H9 (cell line): ENCODE measurements at regions not wholly inside any gene's neighbourhood (a gene's known extent, or its start where the extent isn't known, plus 50 kb on each side); places are given as distances from the start of the nearest gene placed in this dataset.

Source experiments
- DNase-seq: peaks from one replicate; pipeline ENCODE4 v3.0.0-alpha.2; 2017
- H2AFZ ChIP-seq: one replicate; pipeline ENCODE4 v1.6.1; 2013; ENCODE audit warnings: mild to moderate bottlenecking, low read length, control low read depth, moderate library complexity
- H2AK5ac ChIP-seq: 2 replicates; pipeline ENCODE4 v1.6.1; 2013; ENCODE audit warnings: low read length, control low read depth, mixed read lengths; ENCODE audit not compliant: insufficient read length
- H2BK120ac ChIP-seq: one replicate; pipeline ENCODE4 v1.6.1; 2013; ENCODE audit warnings: low read depth, mild to moderate bottlenecking, low read length, control low read depth, inconsistent platforms; ENCODE audit not compliant: poor library complexity, severe bottlenecking
- H2BK12ac ChIP-seq: 2 replicates; pipeline ENCODE4 v1.6.1; 2013; ENCODE audit warnings: low read length, control low read depth, mixed read lengths, low read depth; ENCODE audit not compliant: insufficient read length
- H2BK15ac ChIP-seq: 2 replicates; pipeline ENCODE4 v1.6.1; 2013; ENCODE audit warnings: low read depth, low read length, control low read depth
- H2BK20ac ChIP-seq: one replicate; pipeline ENCODE4 v1.6.1; 2013; ENCODE audit warnings: low read depth, mild to moderate bottlenecking, low read length, control low read depth, inconsistent platforms; ENCODE audit not compliant: poor library complexity, severe bottlenecking
- H2BK5ac ChIP-seq: 2 replicates; pipeline ENCODE4 v1.6.1; 2013; ENCODE audit warnings: low read length, control low read depth, mixed read lengths; ENCODE audit not compliant: insufficient read length
- H3K14ac ChIP-seq: 2 replicates; pipeline ENCODE4 v1.6.1; 2013; ENCODE audit warnings: low read length, control low read depth; ENCODE audit not compliant: insufficient read depth
- H3K18ac ChIP-seq: 2 replicates; pipeline ENCODE4 v1.6.1; 2013; ENCODE audit warnings: low read depth, mild to moderate bottlenecking, mixed read lengths, low read length, control low read depth; ENCODE audit not compliant: insufficient read length
- H3K23ac ChIP-seq: 2 replicates; pipeline ENCODE4 v1.6.1; 2013; ENCODE audit warnings: low read length, control low read depth, mixed read lengths, low read depth; ENCODE audit not compliant: insufficient read length
- H3K23me2 ChIP-seq: 2 replicates; pipeline ENCODE4 v1.6.1; 2013; ENCODE audit warnings: low read depth, mild to moderate bottlenecking, mixed read lengths, low read length, control low read depth; ENCODE audit not compliant: insufficient read length, poor library complexity, severe bottlenecking
- H3K27ac ChIP-seq: 2 replicates; pipeline ENCODE4 v1.5.1; 2013; ENCODE audit warnings: low read length, control low read depth, mixed read lengths, low read depth; ENCODE audit not compliant: insufficient read length
- H3K27me3 ChIP-seq: 2 replicates; pipeline ENCODE4 v1.6.1; 2013; ENCODE audit warnings: low read length, control low read depth, inconsistent platforms; ENCODE audit not compliant: insufficient read depth
- H3K4ac ChIP-seq: 2 replicates; pipeline ENCODE4 v1.6.1; 2013; ENCODE audit warnings: low read depth, mild to moderate bottlenecking, control low read depth, inconsistent platforms, low read length, moderate library complexity
- H3K4me1 ChIP-seq: 2 replicates; pipeline ENCODE4 v1.6.1; 2013; ENCODE audit warnings: low read length, control low read depth, inconsistent platforms; ENCODE audit not compliant: insufficient read depth
- H3K4me2 ChIP-seq: 2 replicates; pipeline ENCODE4 v1.6.1; 2013; ENCODE audit warnings: low read length, control low read depth, mixed read lengths; ENCODE audit not compliant: insufficient read length, insufficient read depth
- H3K56ac ChIP-seq: 2 replicates; pipeline ENCODE4 v1.6.1; 2013; ENCODE audit warnings: low read depth, mild to moderate bottlenecking, mixed read lengths, low read length, control low read depth; ENCODE audit not compliant: insufficient read length
- H3K79me1 ChIP-seq: 2 replicates; pipeline ENCODE4 v1.6.1; 2013; ENCODE audit warnings: low read depth, mild to moderate bottlenecking, moderate library complexity, low read length, control low read depth, inconsistent platforms; ENCODE audit not compliant: insufficient read depth, poor library complexity, severe bottlenecking
- H3K79me2 ChIP-seq: 2 replicates; pipeline ENCODE4 v1.6.1; 2013; ENCODE audit warnings: low read length, control low read depth, inconsistent platforms; ENCODE audit not compliant: insufficient read depth
- H3K9ac ChIP-seq: 2 replicates; pipeline ENCODE4 v1.6.1; 2013; ENCODE audit warnings: low read length, control low read depth, mixed read lengths; ENCODE audit not compliant: insufficient read length; ENCODE audit errors: extremely low read depth
- H3K9me3 ChIP-seq: one replicate; pipeline ENCODE4 v1.6.1; 2013; ENCODE audit warnings: low read depth, low read length, inconsistent platforms; ENCODE audit not compliant: control insufficient read depth
- H3T11ph ChIP-seq: one replicate; pipeline ENCODE4 v1.6.1; 2013; ENCODE audit warnings: mild to moderate bottlenecking, low read length, control low read depth, inconsistent platforms
- H4K20me1 ChIP-seq: one replicate; pipeline ENCODE4 v1.6.1; 2013; ENCODE audit not compliant: control insufficient read depth, insufficient read length, insufficient read depth
- H4K5ac ChIP-seq: 2 replicates; pipeline ENCODE4 v1.6.1; 2013; ENCODE audit warnings: low read depth, mild to moderate bottlenecking, mixed read lengths, low read length, control low read depth; ENCODE audit not compliant: insufficient read length
- H4K8ac ChIP-seq: replicated peaks from 2 replicates; pipeline ENCODE4 v1.6.1; 2013; ENCODE audit warnings: low read length, control low read depth, mixed read lengths, low read depth; ENCODE audit not compliant: insufficient read length
- H4K91ac ChIP-seq: 2 replicates; pipeline ENCODE4 v1.6.1; 2013; ENCODE audit warnings: low read depth, mild to moderate bottlenecking, moderate library complexity, mixed read lengths, low read length, control low read depth; ENCODE audit not compliant: insufficient read length
- H3K27ac Mint-ChIP-seq, 3 experiments: 2 replicates in 2 of 3; 3 replicates in 1 of 3; pipeline ENCODE4 v1.8.0; 2020 to 2021; ENCODE audit warnings: mixed read lengths in 3 of 3, mild to moderate bottlenecking in 1 of 3, moderate library complexity in 1 of 3
- H3K27me3 Mint-ChIP-seq: 2 replicates; pipeline ENCODE4 v1.8.0; 2021; ENCODE audit warnings: low read depth, mild to moderate bottlenecking, moderate library complexity, mixed read lengths
- H3K36me3 Mint-ChIP-seq, 3 experiments: 2 replicates in 2 of 3; 3 replicates in 1 of 3; pipeline ENCODE4 v1.8.0; 2020 to 2021; ENCODE audit warnings: low read depth in 3 of 3, mixed read lengths in 3 of 3; ENCODE audit not compliant: insufficient read depth in 1 of 3
- H3K4me1 Mint-ChIP-seq, 2 experiments: 2 replicates each; pipeline ENCODE4 v1.8.0; 2020; ENCODE audit warnings: mixed read lengths in 2 of 2
- H3K4me3 Mint-ChIP-seq, 2 experiments: 2 replicates in 1 of 2; 3 replicates in 1 of 2; pipeline ENCODE4 v1.8.0; 2020 to 2021; ENCODE audit warnings: mild to moderate bottlenecking in 2 of 2, mixed read lengths in 2 of 2, moderate library complexity in 1 of 2
- H3K9me3 Mint-ChIP-seq, 2 experiments: 2 replicates in 1 of 2; 3 replicates in 1 of 2; pipeline ENCODE4 v1.8.0; 2020; ENCODE audit warnings: mild to moderate bottlenecking in 2 of 2, mixed read lengths in 2 of 2, moderate library complexity in 1 of 2
- CTCF ChIP-seq: fragments of 200-600 bp; sonication (generic); conservative IDR thresholded peaks from 3 replicates; pipeline ENCODE4 v1.8.0; 2021; ENCODE audit warnings: antibody characterized with exemption, mild to moderate bottlenecking
- WGBS: extraction: QIAGEN DNeasy Blood & Tissue Kit; methylation state at CpG from one replicate; pipeline ENCODE4 v1.1.7; 2013; ENCODE audit warnings: missing lambda C conversion rate, low lambda C conversion rate, mixed read lengths; ENCODE audit not compliant: insufficient read length; ENCODE audit errors: extremely low coverage; 5-methylcytosine and 5-hydroxymethylcytosine counted together

- Histone ChIP-seq H3K9ac (no peak overlapping the region), H4K5ac (no peak overlapping the region), H3K27me3 (peaks cover 10% of the 10 kb centered on the region; the same call in 1 of the 2 replicates), H4K91ac (no peak overlapping the region), H2AFZ (no peak overlapping the region), H2BK12ac (no peak overlapping the region), H3K27ac (no peak overlapping the region), H2AK5ac (no peak overlapping the region), H3K18ac (no peak overlapping the region), H2BK5ac (no peak overlapping the region), H3K4me1 (peaks cover 3% of the 10 kb centered on the region; the same call in 1 of the 2 replicates), H3K4ac (no peak overlapping the region), H2BK120ac (no peak overlapping the region), H3K14ac (no peak overlapping the region), H4K8ac (no peak overlapping the region), H2BK15ac (no peak overlapping the region), H4K20me1 (no peaks in the 10 kb centered on the region), H3K9me3 (no peaks in the 10 kb centered on the region), H3K4me2 (no peak overlapping the region), H3K23me2 (no peaks in the 10 kb centered on the region), H3T11ph (no peak overlapping the region), H3K56ac (no peak overlapping the region), H3K79me1 (no peaks in the 10 kb centered on the region), H3K23ac (no peak overlapping the region), H3K79me2 (no peaks in the 10 kb centered on the region), H2BK20ac (no peak overlapping the region)
- Mint-ChIP-seq H3K27me3 (peaks cover 34% of the 10 kb centered on the region), H3K4me1 (peaks cover 8 to 14% of the 10 kb centered on the region in 2 experiments), H3K9me3 (no peaks in the 10 kb centered on the region), H3K36me3 (no peaks in the 10 kb centered on the region), H3K27ac (no peak overlapping the region), H3K4me3 (no peak overlapping the region)
- no peak for DNase-seq
- no CpG with 5 or more reads among the region's 1 CpG for WGBS
- TF ChIP-seq CTCF = no peak
These were observed 395.8 kb downstream of the MTX2 start for GRCh38 chr2:176665086-176665485.
